HL-60 (cell line): ENCODE measurements at regions not wholly inside any gene's neighbourhood (a gene's known extent, or its start where the extent isn't known, plus 50 kb on each side); places are given as distances from the start of the nearest gene placed in this dataset.

ENCODE experiments used
- DNase-seq, 2 experiments: peaks; one replicate each; pipeline ENCODE4 v3.0.0-alpha.2; 2010 to 2020; ENCODE audit warnings: low read depth in 1 of 2, low spot score in 1 of 2
- H3K27ac ChIP-seq: fragments of 250-450 bp; sonication (Bioruptor Pico); replicated peaks from 2 replicates; pipeline ENCODE4 v1.5.1; 2020; ENCODE audit warnings: mild to moderate bottlenecking, moderate library complexity
- H3K27me3 ChIP-seq: fragments of 250-450 bp; sonication (Bioruptor Pico); 2 replicates; pipeline ENCODE4 v1.5.1; 2021; ENCODE audit warnings: mild to moderate bottlenecking, moderate library complexity; ENCODE audit not compliant: insufficient read depth, poor library complexity, severe bottlenecking
- H3K4me3 ChIP-seq: replicated peaks from 2 replicates; pipeline ENCODE4 v1.5.1; 2011; ENCODE audit warnings: mild to moderate bottlenecking, control low read depth, low read length; ENCODE audit not compliant: insufficient read depth
- GABPA ChIP-seq: IDR thresholded peaks from 2 replicates; pipeline ENCODE4 v1.6.1; 2012; ENCODE audit warnings: low read depth
- POLR2AphosphoS5 ChIP-seq: IDR thresholded peaks from 2 replicates; pipeline ENCODE4 v1.6.1; 2012; ENCODE audit warnings: low read depth
- SPI1 ChIP-seq: IDR thresholded peaks from 2 replicates; pipeline ENCODE4 v1.6.1; 2012; ENCODE audit warnings: low read depth, mild to moderate bottlenecking, borderline replicate concordance
- TF ChIP-seq, protein P1 (sequence below): IDR thresholded peaks from 2 replicates; pipeline ENCODE4 v1.6.1; 2012; ENCODE audit warnings: low read depth; ENCODE audit not compliant: insufficient replicate concordance
- TF ChIP-seq, protein P2 (sequence below): IDR thresholded peaks from one replicate; pipeline ENCODE4 v1.5.1; 2011; ENCODE audit warnings: low read length, control low read depth, inconsistent platforms; ENCODE audit not compliant: insufficient read depth

DNA sequence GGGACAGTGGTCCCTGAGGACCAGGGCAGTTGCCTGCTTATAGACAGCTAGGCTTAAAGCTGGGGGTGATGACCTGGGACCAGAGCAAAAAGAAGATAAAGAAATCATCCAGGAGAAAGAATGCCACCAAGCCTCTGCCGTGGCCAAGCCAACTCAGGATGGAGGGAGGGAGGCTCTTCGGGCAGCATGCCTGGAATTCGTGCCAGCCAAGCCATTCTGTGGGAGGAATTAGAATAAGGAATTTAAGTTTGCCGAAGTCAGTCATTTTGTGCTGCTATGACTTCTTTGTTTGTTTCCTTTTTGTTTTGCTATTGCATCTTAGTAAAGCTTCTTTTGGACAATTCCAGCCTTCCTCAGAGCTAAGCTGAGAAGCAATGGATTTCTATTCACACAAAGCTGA lies 124.1 kb downstream of the EN1 start:
- H3K4me3 ChIP-seq, result no peak overlapping the region
- H3K27me3 ChIP-seq, result no peaks in the 10 kb centered on the region
- H3K27ac ChIP-seq, result no peak overlapping the region
- DNase-seq, result no peak
- TF ChIP-seq, protein P1, sequence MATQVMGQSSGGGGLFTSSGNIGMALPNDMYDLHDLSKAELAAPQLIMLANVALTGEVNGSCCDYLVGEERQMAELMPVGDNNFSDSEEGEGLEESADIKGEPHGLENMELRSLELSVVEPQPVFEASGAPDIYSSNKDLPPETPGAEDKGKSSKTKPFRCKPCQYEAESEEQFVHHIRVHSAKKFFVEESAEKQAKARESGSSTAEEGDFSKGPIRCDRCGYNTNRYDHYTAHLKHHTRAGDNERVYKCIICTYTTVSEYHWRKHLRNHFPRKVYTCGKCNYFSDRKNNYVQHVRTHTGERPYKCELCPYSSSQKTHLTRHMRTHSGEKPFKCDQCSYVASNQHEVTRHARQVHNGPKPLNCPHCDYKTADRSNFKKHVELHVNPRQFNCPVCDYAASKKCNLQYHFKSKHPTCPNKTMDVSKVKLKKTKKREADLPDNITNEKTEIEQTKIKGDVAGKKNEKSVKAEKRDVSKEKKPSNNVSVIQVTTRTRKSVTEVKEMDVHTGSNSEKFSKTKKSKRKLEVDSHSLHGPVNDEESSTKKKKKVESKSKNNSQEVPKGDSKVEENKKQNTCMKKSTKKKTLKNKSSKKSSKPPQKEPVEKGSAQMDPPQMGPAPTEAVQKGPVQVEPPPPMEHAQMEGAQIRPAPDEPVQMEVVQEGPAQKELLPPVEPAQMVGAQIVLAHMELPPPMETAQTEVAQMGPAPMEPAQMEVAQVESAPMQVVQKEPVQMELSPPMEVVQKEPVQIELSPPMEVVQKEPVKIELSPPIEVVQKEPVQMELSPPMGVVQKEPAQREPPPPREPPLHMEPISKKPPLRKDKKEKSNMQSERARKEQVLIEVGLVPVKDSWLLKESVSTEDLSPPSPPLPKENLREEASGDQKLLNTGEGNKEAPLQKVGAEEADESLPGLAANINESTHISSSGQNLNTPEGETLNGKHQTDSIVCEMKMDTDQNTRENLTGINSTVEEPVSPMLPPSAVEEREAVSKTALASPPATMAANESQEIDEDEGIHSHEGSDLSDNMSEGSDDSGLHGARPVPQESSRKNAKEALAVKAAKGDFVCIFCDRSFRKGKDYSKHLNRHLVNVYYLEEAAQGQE, result no peak
- TF ChIP-seq GABPA (no peak), POLR2AphosphoS5 (no peak), SPI1 (no peak)
- TF ChIP-seq, protein P2, sequence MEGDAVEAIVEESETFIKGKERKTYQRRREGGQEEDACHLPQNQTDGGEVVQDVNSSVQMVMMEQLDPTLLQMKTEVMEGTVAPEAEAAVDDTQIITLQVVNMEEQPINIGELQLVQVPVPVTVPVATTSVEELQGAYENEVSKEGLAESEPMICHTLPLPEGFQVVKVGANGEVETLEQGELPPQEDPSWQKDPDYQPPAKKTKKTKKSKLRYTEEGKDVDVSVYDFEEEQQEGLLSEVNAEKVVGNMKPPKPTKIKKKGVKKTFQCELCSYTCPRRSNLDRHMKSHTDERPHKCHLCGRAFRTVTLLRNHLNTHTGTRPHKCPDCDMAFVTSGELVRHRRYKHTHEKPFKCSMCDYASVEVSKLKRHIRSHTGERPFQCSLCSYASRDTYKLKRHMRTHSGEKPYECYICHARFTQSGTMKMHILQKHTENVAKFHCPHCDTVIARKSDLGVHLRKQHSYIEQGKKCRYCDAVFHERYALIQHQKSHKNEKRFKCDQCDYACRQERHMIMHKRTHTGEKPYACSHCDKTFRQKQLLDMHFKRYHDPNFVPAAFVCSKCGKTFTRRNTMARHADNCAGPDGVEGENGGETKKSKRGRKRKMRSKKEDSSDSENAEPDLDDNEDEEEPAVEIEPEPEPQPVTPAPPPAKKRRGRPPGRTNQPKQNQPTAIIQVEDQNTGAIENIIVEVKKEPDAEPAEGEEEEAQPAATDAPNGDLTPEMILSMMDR, result no peak

DNA sequence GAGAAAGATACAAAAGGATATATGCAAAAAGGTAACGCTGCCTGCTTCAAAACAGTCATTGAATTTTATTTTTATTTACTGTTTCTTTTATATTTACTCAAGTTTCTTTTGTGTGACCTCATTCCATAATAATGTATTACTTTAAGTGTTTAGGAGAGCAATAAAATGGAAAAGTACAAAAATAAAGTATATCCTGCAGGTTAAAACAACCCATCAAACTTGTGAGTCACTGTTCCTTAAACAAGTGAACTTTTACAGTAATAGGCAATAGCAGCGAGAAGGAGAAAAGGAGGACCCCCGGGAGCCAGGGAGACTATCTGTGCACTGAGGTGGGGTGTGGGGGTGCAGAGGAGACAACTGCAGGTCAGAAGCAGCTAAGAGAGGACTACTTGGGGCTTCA lies 124.5 kb downstream of the EN1 start:
- Histone ChIP-seq H3K27ac (no peak overlapping the region), H3K27me3 (no peaks in the 10 kb centered on the region), H3K4me3 (no peak overlapping the region)
- DNase-seq, result no peak
- TF ChIP-seq POLR2AphosphoS5 (no peak), GABPA (no peak), SPI1 (no peak)
- TF ChIP-seq, protein P1, result no peak
- TF ChIP-seq, protein P2, result no peak

DNA sequence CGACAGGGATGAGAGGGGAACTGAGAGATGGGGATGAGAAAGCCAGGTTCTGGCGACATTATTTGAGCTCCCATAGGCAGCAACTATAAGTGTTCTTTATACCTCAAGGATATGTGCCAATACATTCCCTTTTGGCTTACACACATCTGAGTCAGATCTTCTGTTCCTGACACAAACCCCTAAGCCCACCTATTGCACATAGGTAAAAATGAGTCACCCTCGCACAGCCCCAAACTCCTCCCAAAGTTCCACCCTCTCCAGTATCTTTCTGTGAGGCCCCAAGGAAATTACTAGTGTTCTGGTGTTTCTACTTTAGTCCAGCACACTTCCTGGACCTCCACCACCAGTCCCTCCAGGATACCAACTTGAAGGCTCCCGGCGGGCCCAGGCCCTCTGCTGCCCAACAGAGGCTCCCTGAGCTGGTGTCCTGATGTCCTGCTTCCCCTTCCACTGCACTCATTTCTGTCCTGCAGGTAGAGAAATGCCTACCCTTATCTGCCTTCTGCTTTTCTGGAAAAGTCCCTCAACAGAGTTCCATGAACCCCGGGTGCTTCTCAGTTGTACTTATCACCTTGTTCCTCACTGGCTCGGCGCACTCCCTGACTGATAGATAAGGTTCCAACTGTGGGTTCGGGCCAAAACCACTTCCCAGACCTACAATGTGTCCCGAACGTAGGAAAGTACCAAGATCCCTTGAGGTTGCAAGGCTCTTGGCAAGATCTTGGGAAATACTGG lies 125.5 kb downstream of the EN1 start:
- Histone ChIP-seq H3K4me3 (no peak overlapping the region), H3K27ac (no peak overlapping the region), H3K27me3 (no peaks in the 10 kb centered on the region)
- DNase-seq, result no peak
- TF ChIP-seq SPI1 (no peak), GABPA (no peak), POLR2AphosphoS5 (no peak)
- TF ChIP-seq, protein P1, result no peak
- TF ChIP-seq, protein P2, result no peak
